OCI-LY7 (cell line): ENCODE measurements at regions not wholly inside any gene's neighbourhood (a gene's known extent, or its start where the extent isn't known, plus 50 kb on each side); places are given as distances from the start of the nearest gene placed in this dataset.

ENCODE experiments used
- BruUV-seq: library from RNA; stranded (reverse); fragments of 400-500 nt; replicated peaks from 2 replicates; lab custom pipeline; 2021; lab: Mats Ljungman, UMichigan
- CTCF ChIA-PET: fragments of 300-600 bp; sonication (Branson Sonifier 250); formaldehyde crosslinking; loops from one replicate; lab custom pipeline; 2022; ENCODE audit warnings: antibody characterized with exemption; ENCODE audit not compliant: unreplicated experiment; lab: Charles Lee
- POLR2A ChIA-PET: fragments of 300-600 bp; sonication (Branson Sonifier 250); formaldehyde crosslinking; loops from one replicate; lab custom pipeline; 2022; ENCODE audit warnings: antibody characterized with exemption; lab: Charles Lee
- DNase-seq: peaks from one replicate; pipeline ENCODE4 v3.0.0-alpha.2; 2015; ENCODE audit warnings: low spot score
- H2AFZ ChIP-seq: fragments of 200-600 bp; sonication (generic), shearing (Covaris generic); 2 replicates; pipeline ENCODE4 v1.6.1; 2014; ENCODE audit warnings: mild to moderate bottlenecking, antibody characterized with exemption, low read length, moderate library complexity
- H3K27ac ChIP-seq: fragments of 200-600 bp; sonication (generic); 2 replicates; pipeline ENCODE4 v1.5.1; 2014; ENCODE audit warnings: mixed run types, low read depth, mild to moderate bottlenecking, moderate library complexity, low read length, inconsistent platforms; ENCODE audit not compliant: poor library complexity, severe bottlenecking
- H3K36me3 ChIP-seq: fragments of 200-600 bp; sonication (generic); 2 replicates; pipeline ENCODE4 v1.6.1; 2014; ENCODE audit warnings: mild to moderate bottlenecking, antibody characterized with exemption, low read length, moderate library complexity, mixed read lengths; ENCODE audit not compliant: insufficient read depth
- H3K4me1 ChIP-seq: fragments of 200-600 bp; sonication (generic); 2 replicates; pipeline ENCODE4 v1.5.1; 2014; ENCODE audit warnings: mild to moderate bottlenecking, low read length; ENCODE audit not compliant: insufficient read depth, poor library complexity, severe bottlenecking
- H3K4me2 ChIP-seq: fragments of 200-600 bp; sonication (generic); 2 replicates; pipeline ENCODE4 v1.6.1; 2014; ENCODE audit warnings: mild to moderate bottlenecking, low read length
- H3K4me3 ChIP-seq: fragments of 200-600 bp; sonication (generic); 2 replicates; pipeline ENCODE4 v1.5.1; 2014; ENCODE audit warnings: mild to moderate bottlenecking, low read depth, low read length; ENCODE audit not compliant: poor library complexity, severe bottlenecking
- H3K79me2 ChIP-seq: fragments of 200-600 bp; sonication (generic); 2 replicates; pipeline ENCODE4 v1.6.1; 2016; ENCODE audit warnings: low read depth, mild to moderate bottlenecking, low read length, moderate library complexity, mixed read lengths; ENCODE audit not compliant: insufficient read depth
- H3K9me2 ChIP-seq: fragments of 200-600 bp; sonication (generic); 2 replicates; pipeline ENCODE4 v1.6.1; 2016; ENCODE audit warnings: mild to moderate bottlenecking, low read length, mixed read lengths; ENCODE audit not compliant: insufficient read depth
- H3K9me3 ChIP-seq: fragments of 200-600 bp; sonication (generic); 2 replicates; pipeline ENCODE4 v1.6.1; 2014; ENCODE audit warnings: mild to moderate bottlenecking, mixed run types, low read length, mixed read lengths
- H4K20me1 ChIP-seq: fragments of 200-600 bp; sonication (generic); 2 replicates; pipeline ENCODE4 v1.6.1; 2014; ENCODE audit warnings: mild to moderate bottlenecking, antibody characterized with exemption, low read length, moderate library complexity, mixed read lengths; ENCODE audit not compliant: insufficient read depth
- EZH2phosphoT487 ChIP-seq: fragments of 200-600 bp; sonication (generic); IDR thresholded peaks from 2 replicates; pipeline ENCODE4 v1.6.1; 2018; ENCODE audit warnings: low read depth, borderline replicate concordance, mild to moderate bottlenecking, mixed run types, antibody characterized with exemption, low read length, moderate library complexity, mixed read lengths
- intact Hi-C: fragments of 100-400 bp; cut with micrococcal nuclease; formaldehyde crosslinking; loops from one replicate; pipeline ENCODE4 v1.10.0; 2022; ENCODE audit not compliant: unreplicated experiment
- TF ChIP-seq, protein P1 (sequence below): fragments of 200-600 bp; sonication (generic); conservative IDR thresholded peaks from 2 replicates; pipeline ENCODE4 v1.5.1; 2014; ENCODE audit warnings: mild to moderate bottlenecking, antibody characterized with exemption, low read length, moderate library complexity, mixed read lengths

- no TSS peak for BruUV-seq
- Histone ChIP-seq H3K4me3 (no peak overlapping the region), H3K9me3 (no peaks in the 10 kb centered on the region), H3K79me2 (no peaks in the 10 kb centered on the region), H3K4me1 (no peaks in the 10 kb centered on the region), H2AFZ (no peak overlapping the region), H3K4me2 (no peak overlapping the region), H3K9me2 (no peaks in the 10 kb centered on the region), H3K27ac (no peak overlapping the region), H3K36me3 (no peaks in the 10 kb centered on the region), H4K20me1 (no peaks in the 10 kb centered on the region)
- no peak for TF ChIP-seq EZH2phosphoT487
- TF ChIP-seq, protein P1, sequence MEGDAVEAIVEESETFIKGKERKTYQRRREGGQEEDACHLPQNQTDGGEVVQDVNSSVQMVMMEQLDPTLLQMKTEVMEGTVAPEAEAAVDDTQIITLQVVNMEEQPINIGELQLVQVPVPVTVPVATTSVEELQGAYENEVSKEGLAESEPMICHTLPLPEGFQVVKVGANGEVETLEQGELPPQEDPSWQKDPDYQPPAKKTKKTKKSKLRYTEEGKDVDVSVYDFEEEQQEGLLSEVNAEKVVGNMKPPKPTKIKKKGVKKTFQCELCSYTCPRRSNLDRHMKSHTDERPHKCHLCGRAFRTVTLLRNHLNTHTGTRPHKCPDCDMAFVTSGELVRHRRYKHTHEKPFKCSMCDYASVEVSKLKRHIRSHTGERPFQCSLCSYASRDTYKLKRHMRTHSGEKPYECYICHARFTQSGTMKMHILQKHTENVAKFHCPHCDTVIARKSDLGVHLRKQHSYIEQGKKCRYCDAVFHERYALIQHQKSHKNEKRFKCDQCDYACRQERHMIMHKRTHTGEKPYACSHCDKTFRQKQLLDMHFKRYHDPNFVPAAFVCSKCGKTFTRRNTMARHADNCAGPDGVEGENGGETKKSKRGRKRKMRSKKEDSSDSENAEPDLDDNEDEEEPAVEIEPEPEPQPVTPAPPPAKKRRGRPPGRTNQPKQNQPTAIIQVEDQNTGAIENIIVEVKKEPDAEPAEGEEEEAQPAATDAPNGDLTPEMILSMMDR, result no peak
- ChIA-PET POLR2A (interaction anchor here (1.1 kb wide), 1 partner anchor 152 kb away, joined by 3 read pairs; no protein-coding TSS in a partner anchor), CTCF (no interaction called here)
- intact Hi-C loops, result no loop called here
- DNase-seq, result no peak
Observed at GRCh38 chr17:79205688-79206205, 131.1 kb downstream of the ENGASE start.

GRCh38 chr17:79204261-79204660 is 129.6 kb downstream of the ENGASE start:
- no peaks in the 10 kb centered on the region for H3K79me2 ChIP-seq
- H3K27ac ChIP-seq, result no peak overlapping the region
- H3K36me3 ChIP-seq, result no peaks in the 10 kb centered on the region
- H3K4me2 ChIP-seq, result no peak overlapping the region
- ChIA-PET CTCF (interaction anchor here (0.6 kb wide), 1 partner anchor 120 kb away, joined by 3 read pairs; no protein-coding TSS in a partner anchor), POLR2A (interaction anchor here (0.5 kb wide), 1 partner anchor 1259 kb away, joined by 3 read pairs; no protein-coding TSS in a partner anchor)
- no peak overlapping the region for H3K4me3 ChIP-seq
- intact Hi-C loops, result no loop called here
- TF ChIP-seq, protein P1, result no peak
- no peak for TF ChIP-seq EZH2phosphoT487
- no peaks in the 10 kb centered on the region for H3K9me2 ChIP-seq
- H3K9me3 ChIP-seq, result no peaks in the 10 kb centered on the region
- DNase-seq, result no peak
- no peak overlapping the region for H2AFZ ChIP-seq
- H3K4me1 ChIP-seq, result no peaks in the 10 kb centered on the region
- BruUV-seq, result no TSS peak
- H4K20me1 ChIP-seq, result no peaks in the 10 kb centered on the region

GRCh38 chr17:79203657-79204056 is 129.0 kb downstream of the ENGASE start:
- H2AFZ ChIP-seq, result no peak overlapping the region
- H3K9me2 ChIP-seq, result no peaks in the 10 kb centered on the region
- no peak overlapping the region for H3K4me3 ChIP-seq
- TF ChIP-seq, protein P1, result no peak
- TF ChIP-seq EZH2phosphoT487, result no peak
- no TSS peak for BruUV-seq
- H3K4me1 ChIP-seq, result no peaks in the 10 kb centered on the region
- CTCF ChIA-PET, result interaction anchor here (0.6 kb wide), 1 partner anchor 119 kb away, joined by 3 read pairs; no protein-coding TSS in a partner anchor
- DNase-seq, result no peak
- intact Hi-C loops, result no loop called here
- no peak overlapping the region for H3K4me2 ChIP-seq
- H3K27ac ChIP-seq, result no peak overlapping the region
- H4K20me1 ChIP-seq, result no peaks in the 10 kb centered on the region
- POLR2A ChIA-PET, result no interaction called here
- no peaks in the 10 kb centered on the region for H3K36me3 ChIP-seq
- H3K79me2 ChIP-seq, result no peaks in the 10 kb centered on the region
- H3K9me3 ChIP-seq, result no peaks in the 10 kb centered on the region
